ENCODE measurements at regions not wholly inside any gene's neighbourhood (a gene's known extent, or its start where the extent isn't known, plus 50 kb on each side); places are given as distances from the start of the nearest gene placed in this dataset.
"Not testable (repeated sequence)": the region's sequence is repeated elsewhere in the genome, so short reads cannot be mapped to it uniquely, and the experiment has no call there.

DNA sequence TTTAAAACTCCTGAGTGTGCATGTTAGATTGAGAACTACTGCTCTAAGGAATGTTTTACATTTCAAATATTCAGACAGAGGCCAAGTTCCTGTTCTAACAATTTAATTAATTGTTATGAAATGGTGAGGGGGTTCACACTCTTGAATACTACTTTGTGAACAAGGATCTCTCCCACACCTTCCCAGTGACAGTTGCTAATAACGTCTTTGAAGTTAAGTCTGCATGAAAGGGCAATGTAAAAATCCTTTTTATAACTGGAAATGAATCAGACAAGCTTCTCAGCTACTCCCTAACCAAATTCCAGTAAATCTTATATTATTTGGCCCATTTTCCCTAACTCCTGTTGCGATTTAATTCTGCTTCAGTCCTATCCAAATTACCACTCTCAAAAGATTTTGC, 828.5 kb upstream of the ADAMTS5 start:
- DNase-seq = no peak

- DNase-seq = no peak
These were observed 827.0 kb upstream of the ADAMTS5 start for GRCh38 chr21:27793901-27794300.

DNA sequence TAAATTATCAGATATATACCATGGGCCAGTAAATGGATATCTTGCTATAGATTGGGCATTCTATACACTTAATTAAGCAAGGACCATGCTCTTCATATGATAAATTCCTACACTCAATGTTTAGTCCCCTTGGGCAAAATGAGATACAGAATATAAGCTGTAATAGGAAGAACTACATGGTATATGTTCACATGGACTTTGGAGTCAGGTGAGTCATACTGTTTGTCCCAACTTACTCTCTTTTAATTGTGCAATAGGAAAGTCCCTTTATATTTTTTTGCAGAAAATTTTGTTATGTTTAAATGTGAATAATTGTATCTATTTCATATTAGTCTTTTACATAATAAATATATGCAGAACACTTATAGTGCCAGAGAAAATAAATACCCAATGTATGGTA, 820.2 kb upstream of the ADAMTS5 start:
- no peak for DNase-seq

GRCh38 chr21:27779606-27780005, 812.7 kb upstream of the ADAMTS5 start:
- no peak for DNase-seq

GRCh38 chr21:27776925-27777553, 810.2 kb upstream of the ADAMTS5 start:
- DNase-seq = no peak

DNA sequence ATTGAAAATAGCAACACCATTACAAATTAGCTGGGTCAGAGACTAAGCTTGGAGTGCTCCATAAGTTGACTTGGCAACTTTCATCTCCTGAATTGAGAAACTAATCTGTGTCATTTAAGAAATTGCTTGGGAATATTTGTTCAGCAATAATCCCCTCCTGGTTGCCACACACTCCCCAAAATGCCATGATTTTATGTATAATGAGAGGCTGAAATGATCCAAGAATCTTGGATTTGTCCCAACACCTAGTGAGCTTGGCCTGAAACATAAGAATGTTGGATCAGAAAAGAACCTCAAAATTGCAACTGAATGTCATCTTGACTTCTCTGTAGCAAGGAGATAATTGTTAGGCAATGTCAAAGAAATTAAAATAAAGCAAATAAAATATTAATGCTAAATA, 805.9 kb upstream of the ADAMTS5 start:
- no peak for DNase-seq

GRCh38 chr21:27771938-27772483, 805.1 kb upstream of the ADAMTS5 start:
- no peak for DNase-seq

- no peak for DNase-seq
These were observed 802.9 kb upstream of the ADAMTS5 start for GRCh38 chr21:27769763-27770162.

DNA sequence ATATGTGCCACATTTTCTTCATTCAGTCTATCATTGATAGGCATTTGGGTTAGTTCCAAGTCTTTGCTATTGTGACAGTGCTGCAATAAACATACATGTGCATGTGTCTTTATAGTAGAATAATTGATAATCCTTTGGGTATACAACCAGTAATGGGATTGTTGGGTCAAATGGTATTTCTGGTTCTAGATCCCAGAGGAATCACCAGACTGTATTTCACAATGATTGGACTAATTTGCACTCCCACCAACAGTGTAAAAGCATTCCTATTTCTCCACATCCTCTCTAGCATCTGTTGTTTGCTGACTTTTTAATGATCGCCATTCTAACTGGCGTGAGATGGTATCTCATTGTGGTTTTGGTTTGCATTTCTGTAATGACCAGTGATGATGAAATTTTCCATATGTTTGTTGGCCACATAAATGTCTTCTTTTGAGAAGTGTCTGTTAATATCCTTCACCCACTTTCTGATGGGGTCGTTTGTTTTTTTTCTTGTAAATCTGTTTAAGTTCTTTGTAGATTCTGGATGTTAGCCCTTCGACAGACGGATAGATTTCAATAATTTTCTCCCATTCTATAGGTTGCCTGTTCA, 801.3 kb upstream of the ADAMTS5 start:
- DNase-seq = not testable (repeated sequence)

GRCh38 chr21:27764056-27764455, 797.2 kb upstream of the ADAMTS5 start:
- DNase-seq = no peak

GRCh38 chr21:27761623-27762022, 794.7 kb upstream of the ADAMTS5 start:
- no peak for DNase-seq

GRCh38 chr21:27759820-27760219, 792.9 kb upstream of the ADAMTS5 start:
- DNase-seq = no peak

DNA sequence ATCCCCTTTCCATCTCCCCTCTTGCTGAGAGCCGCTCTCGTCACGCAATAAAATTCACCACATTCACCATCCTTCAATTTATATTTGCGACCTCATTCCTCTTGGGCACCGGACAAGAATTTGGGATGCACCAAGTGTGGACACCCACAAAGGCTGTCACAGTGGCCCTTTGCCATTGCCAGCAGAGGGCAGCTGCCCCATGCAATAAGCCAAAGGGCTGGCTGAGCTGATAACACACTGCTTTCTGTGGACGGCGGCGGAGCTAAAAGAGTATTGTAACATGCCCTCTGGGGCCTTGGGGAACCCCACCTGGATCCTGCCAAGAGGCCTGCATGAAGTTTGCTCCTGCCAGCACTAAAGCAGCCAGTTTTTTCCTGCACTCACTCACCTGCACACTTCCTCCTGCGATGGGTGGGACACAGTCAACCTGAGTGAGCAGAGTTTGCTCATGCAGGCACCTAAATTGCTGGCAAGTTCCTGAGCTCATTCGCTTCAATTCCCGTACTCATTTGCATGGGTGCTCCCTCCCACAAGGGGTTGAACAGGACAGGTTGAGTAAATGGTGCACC, 792.3 kb upstream of the ADAMTS5 start:
- no peak for DNase-seq

DNA sequence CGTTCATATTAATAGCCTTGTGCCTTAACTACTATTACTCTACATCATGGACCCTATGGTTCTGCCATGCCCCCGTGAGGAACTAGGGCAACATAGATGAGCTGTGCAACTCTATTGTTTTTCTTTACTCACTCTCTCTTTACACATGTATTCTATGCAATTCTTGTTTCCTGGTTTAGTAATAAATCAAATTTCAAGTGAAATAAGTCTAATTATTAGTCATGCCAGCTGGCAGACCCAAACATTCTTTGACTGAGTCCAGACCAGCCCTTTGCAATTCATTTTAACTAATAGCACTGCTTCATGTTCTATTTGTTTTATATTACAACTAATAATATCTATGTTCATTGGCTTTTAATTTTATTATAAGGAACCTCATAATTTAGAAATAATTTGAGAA, 789.3 kb upstream of the ADAMTS5 start:
- DNase-seq = no peak

GRCh38 chr21:27743971-27744564, 777.2 kb upstream of the ADAMTS5 start:
- no peak for DNase-seq

DNA sequence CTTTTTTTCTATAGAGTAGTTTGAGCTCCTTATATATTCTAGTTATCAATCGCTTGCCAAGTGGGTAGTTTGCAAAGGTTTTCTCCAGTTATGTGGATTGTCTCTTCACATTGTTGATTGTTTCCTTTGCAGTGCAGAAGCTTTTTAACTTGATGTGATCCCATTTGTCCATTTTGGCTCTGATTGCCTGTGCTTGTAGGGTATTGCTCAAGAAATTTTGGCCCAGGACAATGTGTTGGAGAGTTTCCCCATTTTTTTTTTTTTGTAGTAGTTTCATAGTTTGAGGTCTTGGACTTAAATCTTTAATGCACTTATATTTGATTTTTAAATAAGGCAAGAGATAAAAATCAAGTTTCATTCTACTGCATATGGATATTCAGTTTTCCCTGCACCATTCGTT, 774.8 kb upstream of the ADAMTS5 start:
- no peak for DNase-seq

GRCh38 chr21:27740084-27740483, 773.2 kb upstream of the ADAMTS5 start:
- no peak for DNase-seq

GRCh38 chr21:27739187-27739586, 772.3 kb upstream of the ADAMTS5 start:
- DNase-seq = no peak

- DNase-seq = no peak
These were observed 768.8 kb upstream of the ADAMTS5 start for GRCh38 chr21:27735699-27736098.

DNA sequence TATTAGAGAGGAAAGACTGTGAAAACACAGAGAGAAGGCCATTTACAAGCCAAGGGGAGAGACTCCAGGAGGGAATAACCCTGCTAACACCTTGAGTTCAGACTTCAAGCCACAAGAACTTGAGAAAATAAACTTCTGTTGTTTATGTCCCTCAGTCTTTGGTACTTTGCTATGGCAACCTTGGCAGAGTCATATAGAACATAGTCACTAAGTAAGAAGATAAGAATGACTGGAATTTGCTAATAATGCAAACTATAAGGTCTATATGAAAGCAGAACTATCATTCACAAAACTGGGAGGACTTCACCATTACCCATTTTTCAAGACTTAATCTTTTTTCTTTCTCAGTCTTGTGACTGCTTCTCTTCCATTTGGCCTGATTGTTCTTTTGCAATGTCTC, 767.3 kb upstream of the ADAMTS5 start:
- no peak for DNase-seq

DNA sequence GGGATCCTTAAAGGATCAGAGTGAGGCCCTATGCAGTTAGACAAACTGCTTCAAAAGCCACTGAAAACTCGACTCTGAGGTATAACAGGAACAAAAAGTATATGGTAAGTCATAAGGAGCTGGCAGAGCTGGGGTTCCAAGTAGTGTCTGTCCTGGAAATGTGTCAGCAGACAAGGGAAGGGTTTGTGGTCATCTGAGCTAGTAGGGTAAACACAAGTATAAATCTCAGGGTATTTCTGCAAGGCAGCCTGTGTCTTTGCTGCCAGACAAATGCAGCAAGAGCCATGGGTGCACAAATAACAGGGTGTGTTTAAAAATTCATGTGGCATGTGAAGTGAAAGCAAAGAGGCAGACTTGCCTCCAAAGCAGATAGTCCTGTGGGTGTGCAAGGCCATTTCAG, 759.0 kb upstream of the ADAMTS5 start:
- DNase-seq = no peak

DNA sequence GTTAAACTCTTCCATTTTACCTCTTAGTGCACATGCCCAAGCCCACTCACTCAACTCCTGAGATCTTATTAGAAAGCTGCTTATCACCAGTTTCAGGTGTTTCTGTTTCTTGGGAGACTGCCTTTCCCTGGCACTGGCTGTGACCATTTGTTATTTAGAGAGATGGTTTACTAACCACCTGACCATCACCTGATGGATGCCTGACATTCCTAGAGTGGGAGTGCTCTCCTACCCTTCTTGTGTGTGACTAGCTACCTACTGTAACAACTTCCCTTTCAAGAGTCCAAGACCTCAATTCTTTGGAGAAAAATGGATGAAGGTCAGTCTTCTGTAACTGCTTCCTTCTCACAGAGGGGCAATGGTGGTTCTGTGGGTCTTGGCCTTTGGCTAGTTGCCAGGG, 755.2 kb upstream of the ADAMTS5 start:
- DNase-seq = no peak

- DNase-seq = no peak
These were observed 754.8 kb upstream of the ADAMTS5 start for GRCh38 chr21:27721675-27722074.

DNA sequence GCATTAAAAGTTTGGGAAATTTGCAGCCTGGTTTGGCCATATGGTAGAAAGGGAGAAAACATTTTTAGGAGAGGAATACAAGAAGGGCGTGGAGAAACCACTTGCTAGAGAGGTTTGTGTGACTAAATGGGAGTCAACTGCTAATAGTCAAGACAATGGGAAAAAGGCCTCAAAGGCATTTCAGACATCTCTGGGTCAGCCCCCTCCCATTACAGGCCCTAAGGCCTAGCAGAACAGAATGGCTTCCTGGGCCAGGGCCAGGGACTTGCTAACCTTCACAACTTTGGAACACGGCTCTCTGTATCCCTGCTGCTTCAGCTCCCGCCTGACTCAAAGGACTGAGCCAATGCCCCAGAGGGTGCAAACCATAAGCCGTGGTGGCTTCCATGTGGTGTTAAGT, 752.3 kb upstream of the ADAMTS5 start:
- DNase-seq = no peak

Measured in CD4-positive, alpha-beta T cell treated with Interferon gamma for 1 hour (primary cell).